HepG2 (cell line): ENCODE measurements at regions not wholly inside any gene's neighbourhood (a gene's known extent, or its start where the extent isn't known, plus 50 kb on each side); places are given as distances from the start of the nearest gene placed in this dataset.

Experiments
- AGO1 ChIP-seq: fragments of 200-400 bp; formaldehyde crosslinking; IDR thresholded peaks from 2 replicates; pipeline ENCODE4 v1.6.1; 2017; ENCODE audit warnings: mild to moderate bottlenecking, low read depth, low read length, moderate library complexity; ENCODE audit not compliant: poor library complexity, severe bottlenecking
- ATRX ChIP-seq: sonication (generic); formaldehyde crosslinking; IDR thresholded peaks from 2 replicates; pipeline ENCODE4 v1.4.0; 2020; ENCODE audit warnings: missing genetic modification reagents, borderline replicate concordance
- ELK4 ChIP-seq: sonication (generic); formaldehyde crosslinking; IDR thresholded peaks from 2 replicates; pipeline ENCODE4 v1.9.0; 2021; ENCODE audit warnings: missing genetic modification reagents, borderline replicate concordance
- HOXA9 ChIP-seq: sonication (generic); formaldehyde crosslinking; IDR thresholded peaks from 2 replicates; pipeline ENCODE4 v1.8.1; 2022; ENCODE audit warnings: missing genetic modification reagents, mild to moderate bottlenecking, moderate library complexity, borderline replicate concordance
- RELA ChIP-seq: sonication (generic); formaldehyde crosslinking; IDR thresholded peaks from 2 replicates; pipeline ENCODE4 v1.4.0; 2020; ENCODE audit warnings: missing genetic modification reagents
- ZHX2 ChIP-seq, 2 experiments: sonication (generic) in 1 of 2; formaldehyde crosslinking in 1 of 2; IDR thresholded peaks; 2 replicates each; pipeline versions ENCODE4 v1.6.1 to v1.9.0; 2014 to 2022; ENCODE audit warnings: antibody characterized with exemption in 1 of 2, borderline replicate concordance in 1 of 2, inconsistent platforms in 1 of 2, low read depth in 1 of 2, missing genetic modification reagents in 1 of 2
- ZNF430 ChIP-seq: sonication (generic); formaldehyde crosslinking; IDR thresholded peaks from 2 replicates; pipeline ENCODE4 v1.9.0; 2021; ENCODE audit warnings: mild to moderate bottlenecking, missing genetic modification reagents
- ZNF556 ChIP-seq: sonication (generic); formaldehyde crosslinking; IDR thresholded peaks from 2 replicates; pipeline ENCODE4 v1.4.0; 2020; ENCODE audit warnings: mild to moderate bottlenecking, missing genetic modification reagents, borderline replicate concordance
- ZNF710 ChIP-seq: sonication (generic); formaldehyde crosslinking; IDR thresholded peaks from 2 replicates; pipeline ENCODE4 v1.5.0; 2020; ENCODE audit warnings: mild to moderate bottlenecking, missing genetic modification reagents, borderline replicate concordance

GRCh38 chr15:52622791-52623190 is 54.0 kb upstream of the ARPP19 start (continued):
- TF ChIP-seq ZNF710 (CRISPR knock-in tag): no peak
- TF ChIP-seq ZNF430 (CRISPR knock-in tag): no peak
- no peak for TF ChIP-seq AGO1
- TF ChIP-seq ZNF556 (CRISPR knock-in tag): no peak
- TF ChIP-seq ELK4: no peak
- TF ChIP-seq HOXA9 (CRISPR knock-in tag): no peak
- TF ChIP-seq ZHX2 (IDR thresholded peaks at IDR 0.05; ENCODE audit: low read depth): no peak
- TF ChIP-seq ZHX2 (CRISPR knock-in tag; IDR thresholded peaks at IDR 0.05; ENCODE audit: borderline replicate concordance): no peak
- TF ChIP-seq RELA (CRISPR knock-in tag): no peak
- TF ChIP-seq ATRX (CRISPR knock-in tag): no peak
- TF ChIP-seq, all 625 proteins: peak for 0
